NCI-H226 (cell line): ENCODE measurements at regions not wholly inside any gene's neighbourhood (a gene's known extent, or its start where the extent isn't known, plus 50 kb on each side); places are given as distances from the start of the nearest gene placed in this dataset.
A peak's percentile ranks its signal among the peaks of the same experiment; 100 is the strongest.
"Not testable (repeated sequence)": the region's sequence is repeated elsewhere in the genome, so short reads cannot be mapped to it uniquely, and the experiment has no call there.

Experiments
- DNase-seq: peaks from one replicate; pipeline ENCODE4 v3.0.0-alpha.2; 2015

DNA sequence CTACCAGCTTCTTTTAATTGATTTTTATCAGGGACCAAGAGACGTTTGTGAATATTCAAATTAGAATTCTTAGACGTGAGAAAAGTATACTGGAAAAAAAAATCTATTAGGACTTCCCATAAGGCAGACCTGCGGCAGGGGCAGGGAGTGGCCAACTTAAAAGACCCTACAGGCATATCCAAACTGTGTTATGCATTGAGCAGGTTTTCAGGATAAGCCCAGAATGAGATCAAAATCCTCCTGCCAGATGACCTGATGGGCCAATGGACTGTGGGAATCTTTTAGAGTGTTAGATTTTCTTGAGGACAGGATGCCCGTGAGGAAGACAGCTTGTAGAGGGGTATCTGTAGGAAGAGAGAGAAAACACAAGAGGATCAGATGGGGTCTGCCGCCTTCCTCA is 391.5 kb downstream of the CD83 start:
- no peak for DNase-seq

GRCh38 chr6:14510038-14510437 is 392.5 kb downstream of the CD83 start:
- DNase-seq, result no peak

GRCh38 chr6:14511061-14511586 is 393.6 kb downstream of the CD83 start:
- DNase-seq, result no peak

DNA sequence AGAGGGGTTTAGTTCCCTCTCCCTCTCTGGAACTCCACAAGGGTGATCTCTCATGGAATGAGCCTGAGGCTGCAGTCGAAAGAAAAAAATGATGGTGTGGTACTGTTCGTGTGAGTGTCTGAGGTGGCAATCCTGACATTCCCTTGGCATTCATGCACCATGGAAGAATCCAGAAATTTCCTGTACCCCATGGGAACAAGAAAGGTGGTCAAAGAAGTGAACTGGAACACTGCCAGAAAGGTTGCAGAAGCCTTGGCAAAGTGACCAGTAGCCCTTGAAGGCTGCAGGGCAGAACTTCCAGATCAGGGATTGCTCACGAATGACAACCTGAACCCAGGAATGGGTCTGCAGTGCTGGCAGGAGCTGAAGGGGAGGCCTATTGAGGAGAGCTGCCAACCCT is 394.7 kb downstream of the CD83 start:
- DNase-seq, result no peak

GRCh38 chr6:14513496-14514393 is 396.2 kb downstream of the CD83 start:
- DNase-seq, result no peak

DNA sequence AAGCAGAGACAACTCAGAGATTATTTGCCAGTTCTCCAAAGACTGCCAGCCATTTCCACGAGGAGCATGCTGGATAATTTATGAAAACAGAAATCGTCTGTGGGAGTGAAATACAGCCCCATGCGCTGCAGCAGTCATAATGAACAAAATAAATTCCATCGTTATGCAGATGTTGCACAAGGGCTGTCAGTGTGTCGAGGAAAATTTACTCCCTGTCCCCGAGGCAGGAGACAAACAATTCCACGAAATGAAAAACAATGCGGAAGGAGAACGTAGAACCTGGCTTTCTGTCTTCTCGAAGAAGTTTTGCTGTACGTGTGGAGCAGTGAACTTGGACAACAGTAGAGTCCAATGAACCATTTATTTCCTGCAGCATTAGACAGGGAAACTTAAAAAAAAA is 399.4 kb downstream of the CD83 start:
- DNase-seq, result no peak

GRCh38 chr6:14517516-14518105 is 400.0 kb downstream of the CD83 start:
- DNase-seq, result no peak

DNA sequence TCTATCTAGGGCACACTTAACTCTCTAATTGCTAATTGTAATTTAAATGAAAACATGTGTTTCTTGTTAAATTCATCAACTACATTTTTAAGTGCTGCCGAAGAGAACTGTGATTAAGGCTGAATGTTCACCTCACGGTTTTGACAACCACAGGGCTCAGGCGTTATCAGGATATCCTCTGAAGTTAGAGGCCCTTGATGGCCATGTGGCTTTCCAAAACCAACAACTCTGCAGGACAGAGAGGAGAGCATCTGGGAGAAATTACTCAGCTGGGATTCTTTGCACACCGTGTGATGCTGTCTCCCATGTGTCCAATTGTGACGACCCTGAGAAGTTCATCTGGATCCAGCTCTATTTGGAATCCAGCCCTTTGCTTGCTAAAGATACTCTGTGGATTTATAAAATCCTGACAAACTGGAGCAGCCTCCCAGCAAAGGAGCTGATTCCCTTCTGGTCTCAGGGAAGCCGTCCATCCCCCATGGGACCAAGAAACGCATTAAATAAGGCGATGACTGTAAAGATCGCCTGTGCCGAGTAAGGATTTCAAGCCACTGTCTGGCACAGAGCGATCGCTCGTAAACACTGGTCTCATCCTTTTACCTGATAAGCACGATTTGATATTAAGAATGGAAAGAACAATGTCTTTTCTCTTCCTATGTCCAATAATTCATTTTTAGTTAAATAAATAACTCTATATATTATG is 401.1 kb downstream of the CD83 start:
- DNase-seq, result no peak

- DNase-seq, result no peak
Observed at GRCh38 chr6:14520029-14520428, 402.5 kb downstream of the CD83 start.

- no peak for DNase-seq
Observed at GRCh38 chr6:14520536-14520935, 403.0 kb downstream of the CD83 start.

GRCh38 chr6:14521141-14521540 is 403.6 kb downstream of the CD83 start:
- DNase-seq, result no peak

DNA sequence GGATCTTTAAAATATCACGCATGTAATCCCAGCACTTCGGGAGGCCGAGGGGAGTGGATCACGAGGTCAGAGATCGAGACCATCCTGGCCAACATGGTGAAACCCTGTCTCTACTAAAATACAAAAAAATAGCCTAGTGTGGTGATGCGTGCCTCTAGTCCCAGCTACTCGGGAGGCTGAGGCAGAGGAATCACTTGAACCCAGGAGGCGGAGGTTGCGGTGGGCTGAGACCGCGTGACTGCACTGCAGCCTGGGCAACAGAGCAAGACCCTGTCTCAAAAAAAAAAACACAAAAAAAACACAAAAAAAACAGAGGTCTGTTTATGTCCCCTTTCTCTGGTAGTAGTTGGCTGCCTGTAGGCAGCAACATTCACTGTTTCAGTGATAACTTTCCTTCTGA is 404.3 kb downstream of the CD83 start:
- not testable (repeated sequence) for DNase-seq

DNA sequence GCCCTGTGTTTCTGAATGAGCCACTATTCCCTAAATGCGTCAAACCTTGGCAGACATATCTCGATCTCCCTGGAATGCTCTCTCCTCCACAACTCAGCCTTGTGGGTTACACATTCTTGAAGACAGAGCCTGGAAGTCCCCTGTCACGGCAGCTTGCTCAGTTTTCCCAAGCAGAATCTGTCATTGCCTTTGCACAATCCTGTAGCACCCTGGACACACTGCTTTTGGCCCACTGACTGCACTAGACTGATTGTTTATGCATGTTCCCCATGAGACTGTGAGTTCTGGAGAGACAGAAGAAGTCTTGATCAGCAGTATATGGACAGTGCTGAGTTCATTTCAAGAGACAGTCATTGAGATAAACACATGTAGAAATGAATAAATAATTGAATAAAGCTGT is 406.7 kb downstream of the CD83 start:
- DNase-seq, result no peak

- DNase-seq, result no peak
Observed at GRCh38 chr6:14530385-14530784, 412.8 kb downstream of the CD83 start.

GRCh38 chr6:14533446-14533845 is 415.9 kb downstream of the CD83 start:
- peak; percentile 18 for DNase-seq

DNA sequence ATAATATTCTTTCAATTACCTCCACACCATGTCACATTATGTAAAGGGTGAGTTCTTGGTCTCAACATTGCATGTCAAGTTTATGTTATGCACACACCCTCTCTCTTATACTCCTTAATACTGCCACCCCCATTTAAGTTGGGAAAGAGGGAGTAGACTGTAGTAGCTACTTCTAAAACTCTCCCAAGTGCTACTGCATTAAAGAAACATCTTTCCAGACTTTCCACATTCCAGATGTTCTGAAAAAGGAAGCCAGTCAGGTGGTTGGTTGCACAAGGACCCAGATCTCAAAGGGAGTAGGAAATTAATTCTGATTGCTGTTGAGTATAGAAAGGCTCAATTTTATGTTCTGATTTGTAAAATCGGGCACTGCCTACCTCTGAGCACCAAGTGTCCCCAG is 419.5 kb downstream of the CD83 start:
- DNase-seq, result no peak

GRCh38 chr6:14540276-14540675 is 422.7 kb downstream of the CD83 start:
- DNase-seq, result no peak

- no peak for DNase-seq
Observed at GRCh38 chr6:14540810-14541540, 423.4 kb downstream of the CD83 start.

DNA sequence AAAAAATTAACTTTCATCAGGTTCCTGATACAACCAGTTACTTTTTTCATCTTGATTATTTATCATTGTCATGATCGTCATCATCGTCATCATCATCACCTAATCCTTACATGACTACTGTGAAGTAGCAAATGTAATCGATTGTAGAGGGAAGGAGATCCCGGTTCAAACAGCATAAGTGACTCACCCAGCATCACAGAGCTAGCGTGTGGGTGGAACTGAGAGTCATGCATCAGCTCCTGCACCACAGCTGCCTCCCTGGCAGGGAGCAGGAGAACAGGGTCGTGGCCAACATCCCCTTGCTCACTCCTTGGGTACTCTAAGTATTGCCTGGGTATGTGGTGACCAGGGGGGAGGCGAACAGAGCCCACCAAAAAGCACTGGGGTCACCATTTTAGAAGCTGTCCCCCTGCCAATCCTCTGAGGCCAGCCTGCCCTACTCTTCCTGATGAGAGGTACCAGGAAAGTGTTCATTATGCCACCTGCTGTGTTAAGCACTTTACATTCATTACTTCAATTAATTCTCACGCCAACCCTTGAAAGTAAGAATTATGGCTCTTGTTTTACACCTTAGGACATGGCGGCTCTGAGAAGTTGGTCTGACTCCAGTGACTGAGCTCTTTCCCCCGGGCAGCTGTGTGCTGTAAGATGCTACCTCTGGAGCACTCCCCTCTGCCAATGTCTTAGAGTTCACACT is 425.2 kb downstream of the CD83 start:
- DNase-seq, result peak; percentile 62

DNA sequence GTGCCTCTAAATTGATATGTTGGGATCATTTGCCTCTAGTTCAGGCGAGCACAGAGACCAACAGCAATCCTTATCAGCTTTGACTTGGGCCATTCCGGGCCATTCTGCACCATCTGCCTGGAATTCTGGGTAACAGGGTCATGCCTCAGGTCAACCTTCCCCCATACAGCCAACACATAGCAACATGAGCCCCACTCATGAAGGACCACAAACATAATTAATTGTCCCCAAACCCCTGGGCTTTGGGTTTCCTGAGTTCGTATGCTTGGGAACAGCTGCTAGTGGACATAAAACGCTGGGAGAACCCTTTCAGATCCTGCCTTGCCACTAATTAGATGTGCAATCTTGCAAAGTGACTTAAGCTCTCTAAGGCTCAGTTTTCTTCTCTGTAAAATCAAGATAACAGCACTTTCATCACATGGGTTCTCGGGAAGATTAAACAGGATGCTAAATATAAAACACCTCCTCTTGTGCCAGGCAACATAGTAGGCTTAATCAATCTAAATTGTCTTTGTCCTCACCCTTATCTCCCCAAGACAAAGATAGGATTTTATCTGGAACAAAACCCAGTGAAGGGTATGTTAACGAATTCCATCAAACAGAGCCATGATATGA is 426.5 kb downstream of the CD83 start:
- DNase-seq, result no peak

- DNase-seq, result no peak
Observed at GRCh38 chr6:14544666-14545065, 427.1 kb downstream of the CD83 start.

DNA sequence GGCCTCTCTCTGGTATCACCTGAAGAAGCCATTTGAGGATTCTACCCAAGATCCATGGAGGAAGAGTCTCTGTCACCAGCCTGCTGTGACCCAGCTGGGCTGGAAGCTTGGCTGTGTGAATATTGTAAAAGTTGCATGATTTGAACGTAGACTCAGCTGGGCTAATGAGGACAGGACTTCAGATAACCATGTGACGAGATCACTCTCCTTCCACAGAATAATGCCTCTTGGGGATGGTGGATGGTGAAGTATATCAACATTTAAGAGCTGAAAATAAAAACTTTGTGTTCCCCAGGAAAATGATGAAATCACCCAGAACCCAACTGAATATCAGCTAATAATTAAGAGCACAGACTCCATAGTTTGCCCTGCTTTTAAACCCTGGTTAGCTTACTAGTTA is 427.9 kb downstream of the CD83 start:
- DNase-seq, result no peak
